ENCODE measurements at regions not wholly inside any gene's neighbourhood (a gene's known extent, or its start where the extent isn't known, plus 50 kb on each side); places are given as distances from the start of the nearest gene placed in this dataset.

GRCh38 chr5:27234916-27235315 is 196.5 kb upstream of the CDH9 start:
- CTCF ChIA-PET (ENCODE audit: unreplicated experiment) = no interaction called here
- H4K20me1 ChIP-seq (ENCODE audit: insufficient read depth, low read length) = no peaks in the 10 kb centered on the region
- no peaks in the 10 kb centered on the region for H3K4me1 ChIP-seq (ENCODE audit: insufficient read depth, low read length, poor library complexity, severe bottlenecking)
- no peaks in the 10 kb centered on the region for H3K36me3 ChIP-seq (ENCODE audit: insufficient read depth, low read length)
- H3K4me2 ChIP-seq (ENCODE audit: low read length) = no peak overlapping the region
- H3K4me3 ChIP-seq (ENCODE audit: low read depth, low read length, poor library complexity, severe bottlenecking) = no peak overlapping the region
- POLR2A ChIA-PET = no interaction called here
- intact Hi-C loops (cut with micrococcal nuclease; ENCODE audit: unreplicated experiment) = no loop called here
- H3K9me2 ChIP-seq (ENCODE audit: insufficient read depth, low read length) = no peaks in the 10 kb centered on the region
- TF ChIP-seq EZH2phosphoT487 (IDR thresholded peaks at IDR 0.05; ENCODE audit: borderline replicate concordance, low read depth, low read length) (no peak), CTCF (conservative IDR thresholded peaks at IDR 0.05; ENCODE audit: low read length) (no peak)
- no peak overlapping the region for H3K27ac ChIP-seq (ENCODE audit: low read depth, low read length, poor library complexity, severe bottlenecking)
- H3K79me2 ChIP-seq (ENCODE audit: insufficient read depth, low read depth, low read length) = no peaks in the 10 kb centered on the region
- no TSS peak for BruUV-seq (replicated peaks)
- no peak overlapping the region for H2AFZ ChIP-seq (ENCODE audit: low read length)
- no peak for DNase-seq (ENCODE audit: low spot score)
- H3K9me3 ChIP-seq (ENCODE audit: low read length) = 0 out of 2 replicates have a peak, but pooled peaks cover 7% of the 10 kb centered on the region

- intact Hi-C loops (cut with micrococcal nuclease; ENCODE audit: unreplicated experiment) = no loop called here
- no peak for TF ChIP-seq CTCF (conservative IDR thresholded peaks at IDR 0.05; ENCODE audit: low read length)
- TF ChIP-seq EZH2phosphoT487 (IDR thresholded peaks at IDR 0.05; ENCODE audit: borderline replicate concordance, low read depth, low read length) = no peak
- ChIA-PET POLR2A (no interaction called here), CTCF (ENCODE audit: unreplicated experiment) (no interaction called here)
- no peaks in the 10 kb centered on the region for H3K79me2 ChIP-seq (ENCODE audit: insufficient read depth, low read depth, low read length)
- H3K9me3 ChIP-seq (ENCODE audit: low read length) = peaks cover 15% of the 10 kb centered on the region; the same call in 1 of the 2 replicates
- no TSS peak for BruUV-seq (replicated peaks)
- no peaks in the 10 kb centered on the region for H4K20me1 ChIP-seq (ENCODE audit: insufficient read depth, low read length)
- H2AFZ ChIP-seq (ENCODE audit: low read length) = no peak overlapping the region
- no peak overlapping the region for H3K27ac ChIP-seq (ENCODE audit: low read depth, low read length, poor library complexity, severe bottlenecking)
- no peak overlapping the region for H3K4me3 ChIP-seq (ENCODE audit: low read depth, low read length, poor library complexity, severe bottlenecking)
- no peaks in the 10 kb centered on the region for H3K9me2 ChIP-seq (ENCODE audit: insufficient read depth, low read length)
- no peak for DNase-seq (ENCODE audit: low spot score)
- H3K36me3 ChIP-seq (ENCODE audit: insufficient read depth, low read length) = no peaks in the 10 kb centered on the region
- H3K4me2 ChIP-seq (ENCODE audit: low read length) = no peak overlapping the region
- no peaks in the 10 kb centered on the region for H3K4me1 ChIP-seq (ENCODE audit: insufficient read depth, low read length, poor library complexity, severe bottlenecking)
These were observed 183.0 kb upstream of the CDH9 start for GRCh38 chr5:27221410-27221809.

- BruUV-seq (replicated peaks) = no TSS peak
- intact Hi-C loops (cut with micrococcal nuclease; ENCODE audit: unreplicated experiment) = no loop called here
- no peaks in the 10 kb centered on the region for H4K20me1 ChIP-seq (ENCODE audit: insufficient read depth, low read length)
- no peak overlapping the region for H2AFZ ChIP-seq (ENCODE audit: low read length)
- CTCF ChIA-PET (ENCODE audit: unreplicated experiment) = no interaction called here
- peaks cover 15% of the 10 kb centered on the region; the same call in 1 of the 2 replicates for H3K9me3 ChIP-seq (ENCODE audit: low read length)
- TF ChIP-seq CTCF (conservative IDR thresholded peaks at IDR 0.05; ENCODE audit: low read length) (no peak), EZH2phosphoT487 (IDR thresholded peaks at IDR 0.05; ENCODE audit: borderline replicate concordance, low read depth, low read length) (no peak)
- DNase-seq (ENCODE audit: low spot score) = no peak
- H3K27ac ChIP-seq (ENCODE audit: low read depth, low read length, poor library complexity, severe bottlenecking) = no peak overlapping the region
- no peaks in the 10 kb centered on the region for H3K4me1 ChIP-seq (ENCODE audit: insufficient read depth, low read length, poor library complexity, severe bottlenecking)
- H3K9me2 ChIP-seq (ENCODE audit: insufficient read depth, low read length) = no peaks in the 10 kb centered on the region
- no peak overlapping the region for H3K4me2 ChIP-seq (ENCODE audit: low read length)
- H3K4me3 ChIP-seq (ENCODE audit: low read depth, low read length, poor library complexity, severe bottlenecking) = no peak overlapping the region
- no peaks in the 10 kb centered on the region for H3K79me2 ChIP-seq (ENCODE audit: insufficient read depth, low read depth, low read length)
- POLR2A ChIA-PET = no interaction called here
- no peaks in the 10 kb centered on the region for H3K36me3 ChIP-seq (ENCODE audit: insufficient read depth, low read length)
These were observed 182.4 kb upstream of the CDH9 start for GRCh38 chr5:27220752-27221151.

Data from OCI-LY7 (cell line).